DMS 273 (cell line): ENCODE measurements at regions not wholly inside any gene's neighbourhood (a gene's known extent, or its start where the extent isn't known, plus 50 kb on each side); places are given as distances from the start of the nearest gene placed in this dataset.

Experiments
- DNase-seq: peaks from one replicate; lab custom pipeline; 2025; ENCODE audit not compliant: unreplicated experiment; lab: John Stamatoyannopoulos, UW

DNA sequence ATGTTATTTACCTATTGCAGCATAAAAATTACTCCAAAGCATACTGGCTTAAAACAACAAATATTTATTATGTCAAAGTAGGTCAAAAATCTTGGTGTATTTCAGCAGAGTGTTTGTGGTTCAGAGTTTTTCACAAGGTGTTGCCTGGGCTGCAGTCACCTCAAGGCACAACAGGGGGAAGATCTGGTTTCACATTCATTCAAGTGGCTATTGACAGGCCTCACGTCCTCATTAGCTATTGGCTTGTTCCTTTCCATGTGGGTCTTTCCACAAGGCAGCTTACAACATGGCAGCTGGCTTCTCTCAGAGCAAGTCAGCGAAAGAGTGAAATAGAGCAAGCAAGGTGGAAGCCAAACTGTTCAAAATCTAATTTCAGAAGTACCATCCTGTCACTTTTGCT lies 602.9 kb downstream of the OLFM4 start:
- no peak for DNase-seq

- no peak for DNase-seq
Measured at GRCh38 chr13:53638040-53638439, 609.4 kb downstream of the OLFM4 start.

DNA sequence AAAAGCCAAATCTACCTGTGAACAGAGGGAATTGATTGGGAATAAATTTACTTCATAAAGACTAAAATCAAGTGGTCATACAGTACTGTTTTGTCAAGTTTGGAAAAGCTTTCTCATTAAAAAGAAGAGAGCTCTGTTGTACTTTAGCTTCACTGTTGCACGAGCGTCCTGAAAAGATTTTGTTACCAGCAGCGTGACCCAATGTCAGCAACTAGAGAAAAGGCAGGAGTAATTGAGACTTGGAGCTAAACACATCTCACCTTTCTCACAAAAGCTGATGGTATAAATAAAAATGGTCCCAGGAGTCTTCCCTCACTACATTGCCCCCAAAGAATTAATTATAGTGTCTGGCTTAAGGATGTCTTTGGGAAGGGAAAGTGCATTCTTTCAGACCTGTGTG lies 613.7 kb downstream of the OLFM4 start:
- no peak for DNase-seq

DNA sequence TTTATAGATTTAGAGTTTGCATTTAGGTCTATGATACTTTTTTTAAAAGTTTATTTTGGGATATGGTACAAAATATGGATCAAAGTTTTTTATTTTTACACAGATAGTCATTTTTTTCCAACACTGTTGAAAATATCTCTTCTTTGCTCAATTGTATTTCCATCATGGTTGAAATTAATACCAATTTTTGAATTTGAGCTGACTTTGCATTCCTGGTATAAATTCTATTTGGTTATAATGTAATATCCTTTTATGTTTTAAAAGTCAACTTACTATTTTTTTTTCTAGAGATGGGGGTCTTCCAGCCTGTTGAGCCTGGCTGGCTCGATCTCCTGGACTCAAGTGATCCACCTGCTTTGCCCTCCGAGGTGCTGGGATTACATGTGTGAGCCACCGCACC lies 620.1 kb downstream of the OLFM4 start:
- no peak for DNase-seq

DNA sequence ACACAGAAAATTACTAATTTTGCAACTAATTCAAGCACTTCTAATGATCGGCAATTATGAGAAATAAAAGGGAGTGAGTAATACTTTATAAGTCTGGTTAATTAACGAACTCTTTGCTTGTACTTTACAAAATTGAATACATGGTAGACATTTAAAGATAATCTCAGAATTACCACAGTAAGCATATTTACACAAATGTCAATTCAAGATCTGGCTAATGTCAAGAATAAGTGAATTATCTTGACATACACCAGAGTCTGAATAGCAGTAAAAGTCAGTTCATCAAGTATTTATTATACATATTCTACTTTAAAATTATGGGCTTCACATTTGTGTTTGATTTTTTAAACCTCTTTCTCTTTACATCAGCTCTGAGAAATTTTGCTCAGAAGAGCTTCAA lies 643.4 kb downstream of the OLFM4 start:
- DNase-seq: no peak

GRCh38 chr13:53683146-53683545 lies 654.5 kb downstream of the OLFM4 start:
- no peak for DNase-seq

DNA sequence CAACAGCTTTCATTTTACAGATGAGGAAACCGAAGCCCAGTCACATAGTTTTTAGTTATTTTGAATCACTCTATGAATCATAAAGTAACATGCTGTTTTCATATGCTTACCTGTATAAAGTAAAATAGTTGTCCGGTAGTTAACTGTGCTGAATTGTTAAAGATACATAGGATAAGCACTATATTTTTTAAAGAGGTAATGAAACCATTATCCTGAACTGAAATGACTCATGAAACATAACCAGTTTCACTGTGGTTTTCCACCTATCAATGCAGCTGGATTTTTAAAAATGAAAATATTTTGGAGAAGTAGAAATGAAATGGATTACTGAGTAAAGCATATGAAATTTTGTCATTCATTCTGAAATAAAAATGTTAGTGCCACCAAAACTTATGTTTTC lies 655.0 kb downstream of the OLFM4 start:
- no peak for DNase-seq

- DNase-seq: no peak
Measured at GRCh38 chr13:53691417-53691816, 662.8 kb downstream of the OLFM4 start.

- no peak for DNase-seq
Measured at GRCh38 chr13:53694814-53695532, 666.4 kb downstream of the OLFM4 start.

DNA sequence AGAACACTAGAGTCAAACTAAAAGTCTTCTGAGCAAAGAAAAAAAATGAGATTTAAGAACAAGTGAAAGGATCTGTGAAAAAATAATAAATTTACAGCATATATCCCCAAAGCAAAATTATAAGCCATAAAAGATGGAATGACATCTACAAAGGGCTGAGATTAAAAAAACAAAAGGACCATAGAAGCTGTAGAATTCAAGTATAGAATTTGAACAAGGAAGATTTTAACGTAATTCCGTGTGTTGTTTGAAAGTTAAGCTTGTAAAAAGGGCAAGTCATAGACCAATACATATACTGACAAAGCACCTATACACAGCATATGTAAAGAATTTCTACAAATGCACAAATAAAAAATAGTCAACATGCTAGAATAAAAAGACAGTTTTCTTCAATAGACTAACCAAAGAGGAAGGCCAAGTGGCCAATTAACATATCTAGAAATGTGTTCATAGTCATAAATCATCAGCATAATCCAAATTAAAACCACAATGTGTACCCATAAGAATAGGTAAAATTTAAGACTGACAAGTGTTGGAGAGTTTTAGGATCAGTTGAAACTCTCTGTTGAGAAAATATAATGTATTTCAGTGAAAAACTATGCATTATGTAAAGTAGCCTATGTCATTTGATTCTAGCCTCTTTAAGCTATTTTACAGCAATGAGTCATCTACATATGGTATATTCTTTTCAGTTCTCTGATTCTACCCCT lies 674.9 kb downstream of the OLFM4 start:
- no peak for DNase-seq

GRCh38 chr13:53719281-53719680 lies 690.7 kb downstream of the OLFM4 start:
- no peak for DNase-seq

DNA sequence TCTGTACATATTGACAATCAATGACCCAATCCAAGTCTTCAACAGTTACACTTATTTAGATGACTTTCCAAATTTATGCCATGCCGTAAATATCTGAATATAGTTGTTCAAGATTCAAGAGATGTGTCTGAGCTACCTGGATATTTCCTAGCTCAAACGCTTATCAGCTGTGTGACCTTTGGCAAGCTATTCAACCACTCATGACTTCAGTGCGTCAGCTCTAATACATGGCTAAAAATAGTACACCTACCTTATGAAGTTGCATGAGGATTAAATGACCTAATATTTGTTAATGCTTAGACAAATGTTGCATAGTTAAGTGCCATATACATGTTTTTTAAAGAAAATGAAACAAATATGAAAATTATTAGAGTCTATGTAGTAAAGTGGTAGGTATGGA lies 704.1 kb downstream of the OLFM4 start:
- DNase-seq: no peak

- DNase-seq: peak; percentile 0
Measured at GRCh38 chr13:53743906-53744305, 715.3 kb downstream of the OLFM4 start.

GRCh38 chr13:53747825-53748224 lies 719.2 kb downstream of the OLFM4 start:
- DNase-seq: no peak

GRCh38 chr13:53749306-53749705 lies 720.7 kb downstream of the OLFM4 start:
- no peak for DNase-seq

- peak; percentile 49 for DNase-seq
Measured at GRCh38 chr13:53759016-53759415, 730.4 kb downstream of the OLFM4 start.

DNA sequence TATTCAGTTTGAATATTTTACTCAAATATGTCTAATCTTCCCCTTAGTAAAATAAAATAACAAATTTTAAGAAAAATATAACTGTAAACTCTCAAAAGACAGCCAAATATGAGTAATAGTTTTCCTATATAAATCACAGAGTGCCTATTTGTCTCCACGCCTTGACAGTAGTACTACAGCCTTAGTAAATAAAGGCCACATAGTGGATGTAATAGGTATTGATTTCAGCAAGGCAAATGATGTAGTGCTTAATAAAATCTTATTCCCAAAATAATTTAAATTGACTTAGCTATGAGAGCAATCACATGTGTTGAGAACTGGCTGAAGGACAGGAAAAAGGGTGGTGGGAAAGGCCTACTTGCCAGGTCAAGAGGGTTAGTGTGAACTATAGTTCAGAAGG lies 747.2 kb downstream of the OLFM4 start:
- DNase-seq: peak; percentile 2

DNA sequence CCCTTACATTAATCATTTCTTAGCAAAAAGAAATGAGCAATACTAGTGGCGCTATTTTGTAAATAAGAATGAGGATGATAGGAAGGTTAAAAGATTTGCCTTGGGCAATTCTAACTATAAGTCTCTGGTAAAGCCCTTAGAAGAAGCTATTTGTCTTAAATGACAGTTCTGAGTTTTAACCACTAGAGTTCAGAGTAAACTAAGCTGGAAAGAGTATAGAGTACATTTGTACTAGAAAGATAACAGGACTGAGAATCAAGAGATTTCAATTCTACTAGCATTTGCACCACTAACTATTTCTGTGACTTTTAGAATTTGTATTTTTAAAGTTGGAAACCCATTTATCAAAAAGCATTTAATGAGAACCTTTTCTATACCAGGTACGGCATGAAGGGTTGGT lies 750.3 kb downstream of the OLFM4 start:
- peak; percentile 0 for DNase-seq

DNA sequence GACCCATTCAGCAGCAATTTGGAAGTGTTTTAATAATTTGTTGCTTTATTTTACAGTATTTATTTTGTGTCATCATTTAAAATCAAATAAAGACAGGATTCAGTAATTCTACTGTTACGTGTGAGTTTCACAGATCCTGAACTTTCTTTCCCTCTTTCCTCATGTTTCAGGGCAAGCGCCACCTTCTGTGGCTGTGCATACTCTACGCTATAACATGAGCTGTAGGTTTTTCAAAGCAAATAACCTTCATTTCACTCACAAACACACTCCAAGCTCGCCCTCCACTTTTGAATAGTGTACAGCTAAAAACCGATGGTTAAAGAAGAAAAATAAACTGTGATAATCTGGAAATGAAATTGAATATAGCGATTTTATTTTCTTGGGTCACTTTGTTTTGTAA lies 753.3 kb downstream of the OLFM4 start:
- peak; percentile 11 for DNase-seq

GRCh38 chr13:53782488-53782961 lies 753.9 kb downstream of the OLFM4 start:
- DNase-seq: peak; percentile 83

DNA sequence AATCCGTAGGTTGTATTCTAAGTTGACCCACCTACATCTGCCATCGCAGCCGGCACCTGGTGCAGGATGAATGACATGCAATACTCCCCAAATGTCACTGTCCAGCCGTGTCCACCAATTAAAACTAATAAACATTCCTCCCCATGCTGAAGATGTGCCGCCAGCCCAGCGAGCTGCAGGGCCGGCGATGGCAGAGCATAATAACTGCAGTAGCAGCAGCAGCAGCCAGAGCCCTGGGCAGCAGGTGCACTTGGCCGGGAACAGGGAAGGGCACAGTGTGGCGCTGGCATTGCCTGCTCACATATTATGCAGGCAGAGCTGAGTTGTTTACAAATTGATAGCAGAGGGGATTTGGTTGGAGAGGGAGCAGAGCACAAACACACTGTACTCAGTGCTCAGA lies 754.9 kb downstream of the OLFM4 start:
- DNase-seq: peak; percentile 31

- DNase-seq: no peak
Measured at GRCh38 chr13:53788286-53788685, 759.7 kb downstream of the OLFM4 start.

DNA sequence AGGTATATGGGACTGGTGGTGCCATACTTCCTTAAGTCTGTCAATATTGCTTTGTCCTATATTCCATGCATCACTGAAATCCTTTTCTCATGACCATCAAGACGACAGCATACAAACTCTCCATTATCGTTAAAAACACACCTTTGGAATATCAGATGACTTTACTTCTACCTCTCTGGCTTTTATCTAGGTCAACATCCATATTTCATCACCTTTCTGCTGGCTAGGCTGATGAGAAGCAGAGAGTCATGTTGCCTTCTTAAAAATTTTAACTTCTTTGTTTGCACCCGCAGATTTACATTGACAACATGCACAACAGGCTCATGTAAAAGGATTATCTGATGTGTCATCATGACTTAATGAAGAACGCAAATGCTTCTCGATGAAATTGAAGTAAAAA lies 771.4 kb downstream of the OLFM4 start:
- no peak for DNase-seq
